HG03135 (cell line): ENCODE measurements at regions not wholly inside any gene's neighbourhood (a gene's known extent, or its start where the extent isn't known, plus 50 kb on each side); places are given as distances from the start of the nearest gene placed in this dataset.

Experiments used
- ATAC-seq: cut with Tn5 transposase; IDR thresholded peaks from one replicate; pipeline ENCODE4 v1.9.1; 2021; ENCODE audit warnings: mild to moderate bottlenecking, moderate library complexity; ENCODE audit not compliant: unreplicated experiment

DNA sequence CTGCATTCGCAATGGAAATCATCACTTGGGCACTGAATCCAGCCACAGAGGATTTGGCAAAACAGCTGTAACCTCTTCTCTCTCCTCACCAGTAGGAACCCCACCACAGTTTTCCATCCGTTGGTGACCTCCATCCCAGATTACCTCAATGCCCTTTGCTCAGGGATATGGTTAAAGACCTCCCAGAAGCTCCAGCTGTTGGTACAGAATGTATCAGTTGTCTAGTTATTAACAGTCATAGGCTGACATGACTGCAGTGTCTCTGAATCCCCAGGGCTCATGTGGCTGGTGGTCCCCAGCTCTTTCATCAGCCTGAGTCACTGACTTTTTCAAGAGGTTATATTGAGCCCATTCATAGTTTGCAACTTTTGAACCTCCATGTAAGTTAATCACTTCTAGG lies 189.8 kb upstream of the HHIP start:
- no peak for ATAC-seq

DNA sequence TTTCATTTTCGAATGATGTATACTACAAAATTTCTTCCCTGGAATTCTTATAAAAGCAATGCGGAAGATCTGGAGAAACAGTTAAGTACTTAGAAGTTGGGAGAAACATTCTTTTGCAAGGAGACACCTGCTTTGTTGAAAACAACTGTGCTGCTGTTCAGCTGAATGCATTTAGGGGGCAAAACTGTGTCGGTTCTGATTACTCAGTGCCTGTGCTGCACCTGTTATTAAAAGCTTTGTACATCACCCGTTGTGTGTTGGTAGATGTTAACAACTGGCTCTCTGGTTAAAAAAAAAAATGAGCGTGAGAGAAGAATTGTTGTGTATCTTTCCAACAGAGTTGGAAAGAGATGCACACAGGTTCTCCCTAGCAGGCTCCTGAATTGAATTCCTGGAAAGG lies 184.1 kb upstream of the HHIP start:
- no peak for ATAC-seq

DNA sequence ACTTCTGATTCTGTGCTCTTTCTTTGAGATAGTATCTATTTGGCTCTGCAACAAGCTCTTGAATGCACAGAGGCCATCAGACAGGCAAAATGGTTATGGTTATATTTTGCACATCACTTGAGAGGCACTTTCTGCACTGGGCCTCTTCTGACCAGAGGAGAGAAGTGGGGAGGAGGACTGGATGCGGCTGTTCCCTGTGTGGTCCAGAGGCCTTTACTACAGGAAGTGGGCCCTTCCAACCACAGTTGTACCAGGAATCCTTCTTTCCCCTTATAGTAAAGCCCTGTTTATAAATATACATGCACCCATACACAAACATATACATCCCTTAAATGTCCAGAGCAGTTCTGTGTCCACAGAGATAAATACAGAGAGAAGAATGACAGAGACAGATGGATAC lies 182.7 kb upstream of the HHIP start:
- no peak for ATAC-seq

DNA sequence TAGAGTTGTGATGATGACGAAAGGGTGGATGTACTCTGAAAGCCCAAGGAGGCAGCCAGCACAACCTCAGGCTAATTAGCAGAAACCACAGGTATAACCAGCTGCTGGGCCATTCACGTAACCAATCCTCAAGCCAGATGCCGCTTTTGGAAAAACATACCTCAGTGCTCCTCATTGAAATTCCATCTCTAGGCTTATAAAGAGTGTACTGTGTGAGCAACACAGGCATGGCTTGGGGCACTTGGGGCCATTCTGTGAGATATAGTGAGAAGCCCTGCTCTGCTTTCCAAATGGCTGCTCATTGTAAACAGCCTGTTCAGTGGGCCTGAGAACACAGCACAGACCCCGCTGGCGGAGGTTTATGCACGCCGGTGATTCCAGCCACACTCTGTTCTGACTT lies 182.1 kb upstream of the HHIP start:
- ATAC-seq, result no peak

DNA sequence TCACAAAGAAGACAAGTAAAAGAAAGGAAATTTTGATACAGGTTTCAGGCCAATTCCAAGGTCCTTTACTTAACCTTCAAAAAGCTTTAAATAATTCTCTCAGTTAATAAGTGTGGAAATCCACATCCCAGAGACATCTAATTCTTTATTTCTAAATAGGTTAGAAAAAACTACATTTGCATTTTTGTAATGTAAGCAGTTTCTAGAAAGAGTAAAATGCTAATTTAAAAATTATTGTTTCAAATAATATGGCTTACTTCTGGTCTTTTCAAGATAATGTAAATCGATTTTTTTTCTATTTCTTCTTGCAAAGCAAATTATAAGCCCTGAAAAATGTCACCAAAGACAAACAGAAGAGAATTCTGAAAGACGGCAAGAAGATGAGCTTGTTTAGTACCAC lies 180.4 kb upstream of the HHIP start:
- ATAC-seq, result no peak

DNA sequence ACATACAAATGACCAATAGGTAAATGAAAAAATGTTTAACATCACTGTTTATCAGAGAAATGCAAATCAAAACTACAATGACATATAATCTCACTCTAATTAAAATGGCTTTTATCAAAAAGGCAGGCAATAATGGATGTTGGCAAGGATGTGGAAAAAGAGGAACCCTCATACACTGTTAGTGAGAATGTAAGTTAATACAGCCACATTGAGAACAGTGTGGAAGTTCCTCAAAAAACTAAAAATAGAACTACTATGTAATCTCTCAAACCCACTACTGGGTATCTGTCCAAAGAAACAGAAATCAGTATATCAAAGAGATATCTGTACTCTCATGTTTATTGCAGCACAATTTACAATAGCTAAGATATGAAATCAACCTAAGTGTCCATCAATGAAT lies 165.9 kb upstream of the HHIP start:
- no peak for ATAC-seq

DNA sequence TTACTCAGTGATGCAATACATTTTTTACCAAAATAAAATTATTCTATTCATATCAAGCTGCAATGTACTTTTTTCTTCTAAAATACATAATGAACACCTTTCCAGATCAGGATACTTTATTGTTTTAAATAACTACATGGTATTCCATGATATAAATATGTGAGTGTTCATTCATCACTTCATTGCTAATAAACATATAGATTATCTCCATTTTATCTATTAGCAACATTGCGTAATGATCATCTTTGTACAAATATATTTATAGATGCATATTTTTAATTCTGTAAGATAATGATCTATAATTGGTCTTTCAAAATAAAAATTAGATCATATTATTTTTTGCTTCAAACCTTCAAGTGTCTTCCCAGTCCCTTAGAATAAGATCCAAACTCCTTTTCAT lies 156.1 kb upstream of the HHIP start:
- ATAC-seq, result no peak

DNA sequence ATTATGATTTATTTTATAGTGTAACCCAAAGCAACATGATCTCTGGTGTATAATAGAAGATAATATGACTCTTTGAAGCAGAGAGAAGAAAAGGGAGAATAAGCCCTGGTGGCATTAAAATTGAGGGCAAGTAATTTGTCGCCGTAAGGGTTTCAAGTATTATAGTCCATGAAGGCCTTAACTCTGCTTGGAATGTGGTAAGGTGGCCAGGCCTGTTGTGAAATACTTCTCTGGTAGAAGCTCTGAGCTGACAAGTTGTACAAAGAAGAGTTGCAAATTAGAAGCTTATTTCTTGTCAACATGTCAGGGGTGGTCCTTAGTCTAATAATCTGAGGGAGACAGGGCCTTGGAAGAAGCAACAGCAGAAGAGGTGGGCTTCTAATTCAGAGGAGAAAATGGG lies 151.7 kb upstream of the HHIP start:
- ATAC-seq, result no peak

DNA sequence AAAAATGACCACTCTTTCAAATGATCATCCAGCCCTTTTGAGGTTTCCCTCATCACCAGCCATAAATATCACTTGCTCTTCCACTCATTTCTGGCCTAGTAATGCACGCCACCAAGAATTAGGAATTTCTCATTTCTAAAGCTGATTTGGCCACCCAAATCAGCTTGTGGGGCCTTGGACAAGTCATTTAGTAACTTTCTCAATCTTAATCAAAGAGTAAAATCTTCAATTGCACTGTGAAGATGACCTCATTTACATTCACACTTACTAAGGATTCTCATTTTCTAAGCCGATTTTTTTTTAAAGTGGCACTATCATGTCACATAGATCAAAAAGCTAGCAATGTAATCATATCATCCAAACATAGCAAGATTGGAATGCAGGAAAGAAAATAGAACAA lies 150.0 kb upstream of the HHIP start:
- ATAC-seq, result no peak

DNA sequence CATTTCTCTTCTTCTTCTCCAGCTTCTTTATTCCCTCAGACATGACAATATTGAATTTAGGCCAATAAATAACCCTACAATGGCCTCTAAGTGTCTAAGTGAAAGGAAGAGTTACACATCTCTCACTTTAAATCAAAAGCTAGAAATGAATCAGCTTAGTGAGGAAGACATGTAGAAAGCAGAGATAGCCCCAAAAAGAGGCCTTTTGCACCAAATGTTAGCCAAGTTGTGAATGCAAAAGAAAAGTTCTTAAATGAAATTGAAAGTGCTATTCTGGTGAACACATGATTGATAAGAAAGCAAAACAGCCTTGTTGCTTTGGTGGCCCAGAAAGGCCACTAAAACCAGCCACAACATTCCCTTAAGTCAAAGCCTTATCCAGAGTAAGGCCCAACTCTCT lies 146.2 kb upstream of the HHIP start:
- peak; percentile 69 for ATAC-seq

DNA sequence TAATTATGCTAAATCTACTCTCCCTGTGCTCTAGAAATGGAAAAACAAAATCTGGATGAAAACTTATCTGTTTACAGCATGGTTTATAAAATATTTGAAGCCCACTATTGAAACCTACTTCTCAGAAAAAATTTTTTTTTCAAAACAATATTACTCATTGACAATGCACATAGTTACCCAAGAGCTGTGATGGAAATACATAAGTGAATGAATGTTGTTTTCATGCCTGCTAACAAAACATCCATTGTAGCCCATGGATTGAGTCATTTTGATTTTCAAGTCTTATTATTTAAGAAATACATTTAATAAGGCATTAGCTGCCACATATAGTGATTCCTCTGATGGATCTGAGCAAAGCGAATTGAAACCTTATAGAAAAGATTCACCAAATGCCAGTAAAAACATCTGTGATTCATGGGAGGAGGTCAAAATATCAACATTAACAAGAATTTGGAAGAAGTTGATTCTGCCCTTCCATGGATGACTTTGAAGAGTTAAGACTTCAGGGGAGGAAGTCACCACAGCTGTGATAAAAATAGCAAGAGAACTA lies 144.7 kb upstream of the HHIP start:
- ATAC-seq, result no peak

DNA sequence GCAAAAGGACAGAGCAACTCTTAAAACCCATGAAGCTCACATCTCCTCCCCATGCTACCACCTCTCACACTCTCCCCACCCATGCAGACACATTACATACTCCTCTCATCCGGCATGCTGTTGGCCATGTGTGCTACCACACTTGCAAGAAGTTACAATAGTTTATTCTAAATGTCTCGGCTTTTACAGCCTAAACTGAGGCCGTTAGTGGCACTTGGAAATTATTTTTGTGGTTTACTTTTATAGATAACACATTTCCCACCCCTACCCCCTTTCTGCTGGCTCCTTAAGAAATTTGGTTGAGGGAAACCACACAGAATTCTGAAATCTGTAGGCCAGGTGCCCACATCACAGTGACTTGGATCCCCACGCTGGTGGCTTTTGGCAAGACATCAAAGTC lies 141.1 kb upstream of the HHIP start:
- no peak for ATAC-seq

DNA sequence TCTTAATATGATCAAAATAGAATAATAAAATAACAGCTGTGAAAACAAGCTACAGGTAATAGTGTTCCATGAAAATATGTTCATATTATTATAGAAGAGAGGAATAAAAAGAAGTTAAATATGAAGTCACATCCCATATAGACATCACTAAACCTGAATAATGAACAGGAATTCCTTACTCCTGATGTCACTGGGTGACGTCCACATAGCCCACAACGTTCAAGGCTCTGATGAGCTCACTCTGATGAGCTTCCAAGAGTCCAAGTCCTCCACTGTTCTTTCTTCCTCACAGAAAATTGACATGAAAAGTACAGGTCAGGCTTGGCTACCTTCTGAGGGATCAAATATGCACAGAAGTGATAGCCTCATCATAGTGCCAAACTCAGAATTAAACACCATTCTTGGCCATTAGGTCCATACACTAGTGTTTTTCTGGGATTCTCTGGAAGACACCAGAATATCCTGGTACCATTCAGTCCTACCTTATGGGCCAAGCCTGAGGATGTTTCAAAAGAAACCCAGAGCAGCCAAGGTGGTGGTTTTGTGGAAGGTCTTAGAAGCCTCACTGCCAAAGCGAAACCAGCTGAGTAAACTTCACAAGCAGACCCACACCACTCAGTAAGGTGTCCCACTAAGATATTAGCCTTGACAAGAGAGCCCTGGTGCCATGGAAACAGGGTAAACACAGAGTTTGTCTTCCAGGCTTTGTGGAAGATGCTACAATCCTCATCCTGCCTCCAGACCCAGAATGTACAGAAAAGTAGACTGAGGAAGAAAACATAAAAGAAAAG lies 138.4 kb upstream of the HHIP start:
- no peak for ATAC-seq

DNA sequence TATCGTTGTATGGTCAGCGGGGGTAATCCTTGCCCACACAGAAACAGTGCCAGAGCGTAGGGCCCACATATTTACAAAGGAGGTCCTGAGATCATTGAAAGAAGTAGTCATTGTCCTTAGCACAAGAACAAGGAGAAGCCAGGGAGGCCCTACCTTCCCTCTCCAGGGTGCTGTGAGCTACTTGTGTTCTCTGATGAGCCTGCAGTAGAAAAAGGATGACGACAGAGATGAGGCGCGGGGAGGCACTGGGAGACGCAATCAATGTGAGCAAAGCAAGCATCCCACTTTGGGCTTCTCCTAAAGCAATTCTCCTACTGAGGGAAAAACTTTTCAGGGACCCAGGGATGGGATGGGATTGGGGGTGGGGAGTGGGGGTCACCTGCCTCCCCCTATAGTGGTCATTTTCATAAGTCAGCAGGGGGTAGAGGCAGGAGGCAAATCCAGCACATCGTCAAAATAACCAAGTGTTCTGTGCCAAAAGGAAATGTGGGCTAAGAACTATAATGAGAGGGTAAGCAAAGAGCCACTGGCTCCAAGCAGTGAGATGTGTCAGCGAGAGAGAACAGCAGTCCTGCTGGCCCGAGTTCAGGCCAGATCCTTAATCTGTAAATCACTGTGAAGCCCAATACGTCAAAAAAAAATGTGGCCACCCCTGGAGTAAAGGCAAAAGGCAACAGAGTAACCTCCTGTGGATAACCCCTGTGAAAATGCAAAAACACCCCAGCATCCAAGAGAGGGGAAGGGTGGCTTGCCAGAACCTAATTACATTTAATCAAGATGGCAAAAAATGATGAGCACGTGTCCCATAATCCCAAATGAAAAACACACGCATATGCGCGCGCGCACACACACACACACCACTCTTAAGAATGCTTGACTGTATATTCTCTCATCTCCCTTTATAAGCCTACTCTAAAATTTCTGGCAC lies 136.6 kb upstream of the HHIP start:
- ATAC-seq, result no peak

DNA sequence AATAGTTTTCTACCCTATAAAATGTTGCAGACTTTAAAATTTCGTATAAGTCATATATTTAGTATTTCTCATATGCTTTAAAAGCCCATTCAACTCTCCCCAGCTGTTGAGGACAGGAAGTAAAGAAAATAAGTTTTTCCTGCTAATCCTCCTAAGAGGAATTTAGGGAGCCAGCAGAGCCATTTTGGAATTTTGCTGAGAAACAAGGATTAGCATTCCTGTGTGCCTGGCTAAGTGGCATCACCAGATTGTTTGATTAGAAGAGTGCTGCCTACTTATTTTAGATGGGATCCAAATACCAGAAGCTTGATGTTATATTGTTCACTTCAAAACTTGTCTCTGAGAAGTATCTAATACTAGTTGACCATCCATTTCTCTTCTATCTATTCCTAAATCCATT lies 131.2 kb upstream of the HHIP start:
- no peak for ATAC-seq

DNA sequence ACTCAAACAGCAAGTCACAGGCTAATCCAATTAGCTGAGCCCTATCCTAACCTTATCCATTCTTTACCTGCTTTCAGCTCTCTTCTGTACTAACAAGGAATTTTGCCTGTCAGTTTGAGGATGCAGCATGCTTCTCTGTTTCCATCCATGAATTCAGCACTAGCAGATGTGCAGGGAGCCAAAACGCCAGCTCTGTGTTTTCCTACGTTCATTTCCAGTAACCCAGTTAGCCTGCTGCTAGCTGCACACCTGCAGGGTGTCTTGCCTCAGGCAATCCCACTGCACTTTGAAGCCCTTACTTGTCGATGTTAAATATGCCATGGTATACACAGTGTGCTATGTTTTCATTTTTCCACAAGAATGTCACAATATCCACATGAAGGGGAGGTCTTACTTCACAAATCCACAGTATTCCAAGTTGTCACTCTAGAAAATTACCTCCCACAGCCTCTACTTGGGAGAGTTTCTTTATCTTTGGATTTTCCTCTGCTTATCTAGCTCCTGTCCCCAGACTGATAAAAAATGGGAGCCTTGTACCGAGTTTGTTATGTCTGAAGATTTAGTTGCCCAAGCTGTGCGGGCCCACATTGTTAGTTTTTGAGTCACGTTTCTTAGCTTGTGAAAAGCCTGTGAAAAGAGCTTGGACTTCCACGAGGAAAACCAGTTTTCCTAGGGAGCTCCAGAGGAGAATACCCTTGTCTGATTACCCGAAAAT lies 127.6 kb upstream of the HHIP start:
- no peak for ATAC-seq

DNA sequence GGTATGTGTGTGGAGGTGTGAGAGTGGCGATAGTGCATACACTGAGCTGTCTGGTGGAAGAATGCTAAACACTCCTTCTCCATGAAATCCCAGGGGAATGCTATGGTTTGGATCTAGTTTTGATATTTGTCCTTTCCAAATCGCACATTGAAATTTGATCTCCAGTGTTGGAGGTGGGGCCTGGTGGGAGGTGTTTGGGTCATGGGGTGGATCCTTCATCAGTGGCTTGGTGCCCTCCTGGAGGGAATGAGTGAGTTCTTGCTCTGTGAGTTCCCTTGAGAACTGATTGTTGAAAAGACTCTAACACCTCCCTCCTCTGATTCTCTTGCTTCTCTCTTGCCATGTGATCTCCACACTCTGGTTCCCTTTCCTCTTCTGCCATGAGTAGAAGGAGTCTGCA lies 114.1 kb upstream of the HHIP start:
- no peak for ATAC-seq

DNA sequence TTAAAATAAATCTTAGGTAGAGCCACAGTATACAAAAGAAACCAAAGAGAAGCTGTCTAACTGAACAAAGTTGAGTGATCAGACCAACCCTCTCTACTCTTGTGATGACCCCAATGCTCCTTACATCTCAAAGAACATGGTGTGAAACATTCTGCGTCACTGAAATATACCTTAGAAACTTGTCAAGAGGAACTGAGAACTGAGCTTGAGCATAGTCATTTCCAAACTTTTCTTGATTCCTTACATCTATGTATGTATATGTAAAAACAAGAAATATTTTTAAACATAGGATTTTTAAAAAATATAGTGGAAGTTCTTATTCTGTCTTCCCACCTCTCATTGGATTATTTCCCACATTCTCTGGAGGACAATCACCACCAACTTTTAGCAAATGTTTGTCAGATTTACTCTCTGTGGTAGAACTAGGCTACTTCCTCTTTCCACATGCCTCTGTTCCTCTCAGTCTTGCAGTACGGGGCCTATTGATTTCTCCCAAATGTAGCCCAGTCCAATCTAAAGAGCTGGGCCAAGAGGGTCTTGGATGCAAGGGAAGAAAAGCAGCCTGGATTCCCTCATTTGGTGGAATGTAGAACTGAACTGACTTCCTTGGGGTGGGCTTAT lies 98.2 kb upstream of the HHIP start:
- ATAC-seq, result peak; percentile 100

DNA sequence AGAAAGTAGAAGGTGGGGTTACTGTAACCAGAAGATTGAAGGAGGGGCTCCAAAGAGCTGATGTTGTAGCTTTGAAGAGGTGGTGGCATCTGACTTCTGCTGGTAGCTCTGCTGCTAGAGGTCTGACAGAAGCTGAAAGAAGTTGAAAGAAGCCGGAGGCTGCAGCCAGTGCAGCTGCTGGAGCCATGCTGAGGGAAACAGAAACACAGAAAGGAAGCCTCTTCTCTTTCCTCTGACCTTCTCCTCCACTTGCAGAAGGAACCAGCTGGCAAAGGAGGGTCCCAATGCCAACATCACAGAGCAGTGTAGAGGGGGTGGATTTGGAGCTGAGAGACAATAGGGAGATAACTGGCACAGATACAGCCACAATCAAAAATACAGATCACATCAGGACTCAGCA lies 89.3 kb upstream of the HHIP start:
- ATAC-seq, result no peak

DNA sequence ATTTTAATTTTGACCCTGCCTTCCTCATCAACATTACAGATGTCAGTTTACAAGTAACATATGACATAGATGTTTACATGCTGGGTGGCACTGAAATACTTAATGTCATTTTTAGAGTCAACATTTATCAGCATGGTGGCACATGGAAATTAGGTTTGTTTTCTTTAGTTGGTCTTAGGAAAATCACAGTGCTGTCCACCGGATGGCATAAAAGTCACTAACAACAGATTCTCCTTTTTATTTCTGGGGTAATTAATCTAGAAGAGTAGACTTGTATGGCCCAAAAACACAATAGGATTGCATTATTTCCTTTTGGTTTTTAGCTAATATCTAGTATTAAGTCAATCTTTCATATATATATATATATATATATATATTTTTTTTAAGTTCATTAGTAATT lies 88.6 kb upstream of the HHIP start:
- ATAC-seq, result no peak
